K562 (cell line): ENCODE measurements at regions not wholly inside any gene's neighbourhood (a gene's known extent, or its start where the extent isn't known, plus 50 kb on each side); places are given as distances from the start of the nearest gene placed in this dataset.

Source experiments
- ATAC-seq: fragments of 200-7000 bp; cut with Tn5 transposase; 3 replicates; pipeline ENCODE4 v1.9.1; 2020; ENCODE audit warnings: moderate library complexity
- BruUV-seq: library from RNA; stranded (reverse); fragments of 400-500 nt; replicated peaks from 2 replicates; lab custom pipeline; 2021; lab: Mats Ljungman, UMichigan
- CTCF ChIA-PET: fragments of 300-600 bp; formaldehyde crosslinking; extraction: SDS; loops from one replicate; lab custom pipeline; 2021; ENCODE audit warnings: low intra/inter-chr PET ratio; lab: Yijun Ruan, JAX
- POLR2A ChIA-PET: fragments of 300-600, 350-650 bp; sonication (Branson Sonifier 250); formaldehyde crosslinking; extraction: SDS; loops from one replicate; lab custom pipeline; 2021; ENCODE audit warnings: antibody characterized with exemption, inconsistent platforms; lab: Yijun Ruan, JAX
- DNase-seq, 4 experiments: peaks; one replicate each; pipeline versions ENCODE4 v3.0.0 to v3.0.0-alpha.2; 2011 to 2018; ENCODE audit warnings: low spot score in 3 of 4, mixed read lengths in 3 of 4; ENCODE audit errors: extremely low read depth in 1 of 4
- FAIRE-seq: peaks from 2 replicates; lab custom pipeline; 2011; peaks lifted over from hg19 to GRCh38; lab: Jason Lieb, UNC
- H2AFZ ChIP-seq: 2 replicates; pipeline ENCODE4 v1.6.0; 2011; ENCODE audit warnings: low read depth, low read length, control low read depth, inconsistent platforms
- H3K27ac ChIP-seq: fragments of 200-600 bp; 3 replicates; pipeline ENCODE4 v1.8.0; 2011; ENCODE audit warnings: low read depth, mild to moderate bottlenecking, control low read depth, inconsistent platforms, low read length, moderate library complexity, mixed read lengths; ENCODE audit errors: extremely low read depth
- H3K27me3 ChIP-seq, 2 experiments: fragments of 300-600 bp in 1 of 2; 2 replicates in 1 of 2; 3 replicates in 1 of 2; pipeline versions ENCODE4 v1.6.0 to v1.8.0; 2011; ENCODE audit warnings: inconsistent platforms in 2 of 2, low read length in 2 of 2, mild to moderate bottlenecking in 1 of 2, mixed read lengths in 1 of 2, moderate library complexity in 1 of 2; ENCODE audit not compliant: control insufficient read depth in 2 of 2, insufficient read depth in 2 of 2
- H3K36me3 ChIP-seq: fragments of 300-600 bp; 3 replicates; pipeline ENCODE4 v1.8.0; 2011; ENCODE audit warnings: mild to moderate bottlenecking, low read length, inconsistent platforms; ENCODE audit not compliant: control insufficient read depth, insufficient read depth
- H3K4me1 ChIP-seq, 2 experiments: fragments of 200-600 bp in 1 of 2; replicated peaks in 1 of 2; 2 replicates in 1 of 2; 3 replicates in 1 of 2; pipeline versions ENCODE4 v1.5.1 to v1.8.0; 2011; ENCODE audit warnings: inconsistent platforms in 2 of 2, low read length in 2 of 2, mild to moderate bottlenecking in 1 of 2, mixed read lengths in 1 of 2, moderate library complexity in 1 of 2; ENCODE audit not compliant: control insufficient read depth in 2 of 2, insufficient read depth in 2 of 2
- H3K4me2 ChIP-seq: 2 replicates; pipeline ENCODE4 v1.6.1; 2011; ENCODE audit warnings: low read length, control low read depth, inconsistent platforms, mixed read lengths; ENCODE audit not compliant: insufficient read depth
- H3K4me3 ChIP-seq: fragments of 200-600 bp; sonication (generic), shearing (Covaris generic); 2 replicates; pipeline ENCODE4 v1.5.1; 2016; ENCODE audit warnings: control low read depth, inconsistent platforms
- H3K79me2 ChIP-seq: fragments of 200-600 bp; 3 replicates; pipeline ENCODE4 v1.8.0; 2011; ENCODE audit warnings: low read length, inconsistent platforms; ENCODE audit not compliant: control insufficient read depth, insufficient read depth
- H3K9ac ChIP-seq, 2 experiments: 2 replicates each; pipeline versions ENCODE4 v1.6.0 to v1.6.1; 2011; ENCODE audit warnings: low read depth in 2 of 2, low read length in 2 of 2, control low read depth in 1 of 2, inconsistent platforms in 1 of 2, mild to moderate bottlenecking in 1 of 2, mixed read lengths in 1 of 2; ENCODE audit not compliant: insufficient read depth in 1 of 2
- H3K9me1 ChIP-seq: one replicate; pipeline ENCODE4 v1.6.0; 2011; ENCODE audit warnings: inconsistent platforms, mild to moderate bottlenecking, low read length, moderate library complexity; ENCODE audit not compliant: control insufficient read depth, insufficient read depth
- H3K9me3 ChIP-seq: replicated peaks from 2 replicates; pipeline ENCODE4 v1.5.1; 2011; ENCODE audit warnings: low read depth, low read length, inconsistent platforms; ENCODE audit not compliant: control insufficient read depth, insufficient read depth
- H4K20me1 ChIP-seq: replicated peaks from 2 replicates; pipeline ENCODE4 v1.6.1; 2011; ENCODE audit warnings: low read length, inconsistent platforms, mixed read lengths; ENCODE audit not compliant: control insufficient read depth, insufficient read depth
- FUS ChIP-seq: fragments of 200-400 bp; formaldehyde crosslinking; optimal IDR thresholded peaks from 2 replicates; pipeline ENCODE3; 2017; ENCODE audit warnings: low read depth, low read length
- MAZ ChIP-seq, 2 experiments: fragments of 450-650 bp in 1 of 2; sonication (generic) in 1 of 2; formaldehyde crosslinking; IDR thresholded peaks in 1 of 2; conservative IDR thresholded peaks in 1 of 2; 2 replicates each; pipeline versions ENCODE4 v1.4.0 to v1.5.0; 2020; ENCODE audit warnings: mild to moderate bottlenecking in 1 of 2, missing genetic modification reagents in 1 of 2
- PRMT5 ChIP-seq: sonication (generic); formaldehyde crosslinking; IDR thresholded peaks from 2 replicates; pipeline ENCODE4 v1.5.0; 2020; ENCODE audit warnings: missing genetic modification reagents
- SPI1 ChIP-seq: IDR thresholded peaks from 2 replicates; pipeline ENCODE4 v1.6.1; 2011; ENCODE audit warnings: low read depth, low read length, control low read depth, borderline replicate concordance
- TAF15 ChIP-seq: fragments of 200-400 bp; formaldehyde crosslinking; IDR thresholded peaks from 2 replicates; pipeline ENCODE4 v1.6.1; 2017; ENCODE audit warnings: mild to moderate bottlenecking, low read depth, low read length, moderate library complexity
- TFE3 ChIP-seq: fragments of 450-650 bp; formaldehyde crosslinking; IDR thresholded peaks from 2 replicates; pipeline ENCODE4 v1.4.0; 2020; ENCODE audit warnings: mild to moderate bottlenecking, mixed read lengths
- THAP7 ChIP-seq: fragments of 250-450 bp; sonication (Bioruptor Pico); IDR thresholded peaks from 2 replicates; pipeline ENCODE4 v1.5.0; 2021
- XRCC5 ChIP-seq: fragments of 200-400 bp; formaldehyde crosslinking; IDR thresholded peaks from 2 replicates; pipeline ENCODE4 v1.6.1; 2017; ENCODE audit warnings: low read depth, mild to moderate bottlenecking, low read length
- ZNF133 ChIP-seq: fragments of 250-450 bp; sonication (Bioruptor Pico); IDR thresholded peaks from 2 replicates; pipeline ENCODE4 v1.4.0; 2020; ENCODE audit warnings: mild to moderate bottlenecking
- ZNF445 ChIP-seq: fragments of 250-450 bp; sonication (Bioruptor Pico); IDR thresholded peaks from 2 replicates; pipeline ENCODE4 v1.4.0; 2020; ENCODE audit warnings: low read depth, mild to moderate bottlenecking, moderate library complexity
- ZNF449 ChIP-seq: fragments of 250-450 bp; sonication (Bioruptor Pico); IDR thresholded peaks from 2 replicates; pipeline ENCODE4 v1.8.0; 2022; ENCODE audit warnings: moderate library complexity, mild to moderate bottlenecking, inconsistent platforms
- WGBS: fragments of 100-300 bp; shearing (Covaris generic); methylation state at CpG from one replicate; pipeline ENCODE4 v1.1.6; 2016; ENCODE audit warnings: low coverage, mixed read lengths; ENCODE audit not compliant: insufficient coverage; ENCODE audit errors: missing lambda C conversion rate; 5-methylcytosine and 5-hydroxymethylcytosine counted together
- in situ Hi-C: fragments of 300-500 bp; cut with MboI; formaldehyde crosslinking; loops from 4 replicates; pipeline ENCODE4 v1.15.0; 2018; ENCODE audit warnings: inconsistent platforms, mixed read lengths
- intact Hi-C: fragments of 100-400 bp; cut with micrococcal nuclease; formaldehyde crosslinking; loops from 2 replicates; pipeline ENCODE4 v1.14.2; 2022
- TF ChIP-seq, protein P1 (sequence below), 3 experiments: IDR thresholded peaks in 2 of 3; conservative IDR thresholded peaks in 1 of 3; 2 replicates each; pipeline ENCODE4 v1.5.1; 2011 to 2012; ENCODE audit warnings: low read length in 3 of 3, mild to moderate bottlenecking in 3 of 3, control low read depth in 2 of 3, improper control_type of control experiment in 1 of 3, inconsistent platforms in 1 of 3, low read depth in 1 of 3, mixed read lengths in 1 of 3, moderate library complexity in 1 of 3; ENCODE audit not compliant: insufficient read depth in 2 of 3
- TF ChIP-seq, protein P2 (sequence below): IDR thresholded peaks from 2 replicates; pipeline ENCODE4 v1.6.1; 2014; ENCODE audit warnings: antibody characterized with exemption
- TF ChIP-seq, protein P3 (sequence below): fragments of 450-650 bp; conservative IDR thresholded peaks from 2 replicates; pipeline ENCODE4 v1.6.1; 2016; ENCODE audit warnings: missing genetic modification characterization, low read depth, mild to moderate bottlenecking, missing compliant biosample characterization, moderate library complexity

GRCh38 chr10:131490991-131491594 lies 179.6 kb upstream of the TCERG1L start:
- FAIRE-seq: no peak
- H3K27me3 ChIP-seq: no peaks in the 10 kb centered on the region
- no peaks in the 10 kb centered on the region for H4K20me1 ChIP-seq
- H3K4me2 ChIP-seq: no peak overlapping the region
- ChIA-PET CTCF (no interaction called here), POLR2A (no interaction called here)
- no peak overlapping the region for H3K27ac ChIP-seq
- in situ Hi-C loops: no loop called here
- no TSS peak for BruUV-seq
- H3K4me3 ChIP-seq: no peak overlapping the region
- no peaks in the 10 kb centered on the region for H3K4me1 ChIP-seq
- DNase-seq: no peak
- no peak overlapping the region for H2AFZ ChIP-seq
- H3K9ac ChIP-seq: no peak overlapping the region
- no peak for ATAC-seq
- H3K36me3 ChIP-seq: no peaks in the 10 kb centered on the region
- WGBS: 0% methylated on average over 5 of the region's 9 CpGs
- H3K79me2 ChIP-seq: no peaks in the 10 kb centered on the region
- intact Hi-C loops: no loop called here
- 0 out of 2 replicates have a peak, but pooled peaks cover 5% of the 10 kb centered on the region for H3K9me3 ChIP-seq
- H3K9me1 ChIP-seq: no peaks in the 10 kb centered on the region
- TF ChIP-seq SPI1: no peak
- TF ChIP-seq, protein P1, sequence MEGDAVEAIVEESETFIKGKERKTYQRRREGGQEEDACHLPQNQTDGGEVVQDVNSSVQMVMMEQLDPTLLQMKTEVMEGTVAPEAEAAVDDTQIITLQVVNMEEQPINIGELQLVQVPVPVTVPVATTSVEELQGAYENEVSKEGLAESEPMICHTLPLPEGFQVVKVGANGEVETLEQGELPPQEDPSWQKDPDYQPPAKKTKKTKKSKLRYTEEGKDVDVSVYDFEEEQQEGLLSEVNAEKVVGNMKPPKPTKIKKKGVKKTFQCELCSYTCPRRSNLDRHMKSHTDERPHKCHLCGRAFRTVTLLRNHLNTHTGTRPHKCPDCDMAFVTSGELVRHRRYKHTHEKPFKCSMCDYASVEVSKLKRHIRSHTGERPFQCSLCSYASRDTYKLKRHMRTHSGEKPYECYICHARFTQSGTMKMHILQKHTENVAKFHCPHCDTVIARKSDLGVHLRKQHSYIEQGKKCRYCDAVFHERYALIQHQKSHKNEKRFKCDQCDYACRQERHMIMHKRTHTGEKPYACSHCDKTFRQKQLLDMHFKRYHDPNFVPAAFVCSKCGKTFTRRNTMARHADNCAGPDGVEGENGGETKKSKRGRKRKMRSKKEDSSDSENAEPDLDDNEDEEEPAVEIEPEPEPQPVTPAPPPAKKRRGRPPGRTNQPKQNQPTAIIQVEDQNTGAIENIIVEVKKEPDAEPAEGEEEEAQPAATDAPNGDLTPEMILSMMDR (IDR thresholded peaks at IDR 0.05 in 2 of 3, conservative IDR thresholded peaks at IDR 0.05 in 1 of 3; ENCODE audit: insufficient read depth in 2 of 3, low read depth in 1 of 3, low read length in 3 of 3): no peak
- TF ChIP-seq, protein P2, sequence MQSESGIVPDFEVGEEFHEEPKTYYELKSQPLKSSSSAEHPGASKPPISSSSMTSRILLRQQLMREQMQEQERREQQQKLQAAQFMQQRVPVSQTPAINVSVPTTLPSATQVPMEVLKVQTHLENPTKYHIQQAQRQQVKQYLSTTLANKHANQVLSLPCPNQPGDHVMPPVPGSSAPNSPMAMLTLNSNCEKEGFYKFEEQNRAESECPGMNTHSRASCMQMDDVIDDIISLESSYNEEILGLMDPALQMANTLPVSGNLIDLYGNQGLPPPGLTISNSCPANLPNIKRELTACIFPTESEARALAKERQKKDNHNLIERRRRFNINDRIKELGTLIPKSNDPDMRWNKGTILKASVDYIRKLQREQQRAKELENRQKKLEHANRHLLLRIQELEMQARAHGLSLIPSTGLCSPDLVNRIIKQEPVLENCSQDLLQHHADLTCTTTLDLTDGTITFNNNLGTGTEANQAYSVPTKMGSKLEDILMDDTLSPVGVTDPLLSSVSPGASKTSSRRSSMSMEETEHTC: no peak
- no peak for TF ChIP-seq PRMT5 (CRISPR knock-in tag)
- TF ChIP-seq FUS: no peak
- TF ChIP-seq THAP7 (CRISPR knock-in tag): no peak
- no peak for TF ChIP-seq XRCC5
- no peak for TF ChIP-seq ZNF445
- TF ChIP-seq ZNF449 (CRISPR knock-in tag): no peak
- no peak for TF ChIP-seq ZNF133
- no peak for TF ChIP-seq TAF15
- TF ChIP-seq MAZ (CRISPR knock-in tag; conservative IDR thresholded peaks at IDR 0.05 in 1 of 2, IDR thresholded peaks at IDR 0.05 in 1 of 2): no peak
- TF ChIP-seq, protein P3, sequence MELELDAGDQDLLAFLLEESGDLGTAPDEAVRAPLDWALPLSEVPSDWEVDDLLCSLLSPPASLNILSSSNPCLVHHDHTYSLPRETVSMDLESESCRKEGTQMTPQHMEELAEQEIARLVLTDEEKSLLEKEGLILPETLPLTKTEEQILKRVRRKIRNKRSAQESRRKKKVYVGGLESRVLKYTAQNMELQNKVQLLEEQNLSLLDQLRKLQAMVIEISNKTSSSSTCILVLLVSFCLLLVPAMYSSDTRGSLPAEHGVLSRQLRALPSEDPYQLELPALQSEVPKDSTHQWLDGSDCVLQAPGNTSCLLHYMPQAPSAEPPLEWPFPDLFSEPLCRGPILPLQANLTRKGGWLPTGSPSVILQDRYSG (tag): no peak
- TF ChIP-seq TFE3 (CRISPR knock-in tag): no peak
